PFSK-1 (cell line): ENCODE measurements at regions not wholly inside any gene's neighbourhood (a gene's known extent, or its start where the extent isn't known, plus 50 kb on each side); places are given as distances from the start of the nearest gene placed in this dataset.

Source experiments
- FOXP2 ChIP-seq: optimal IDR thresholded peaks from 2 replicates; pipeline ENCODE3; 2011; ENCODE audit warnings: borderline replicate concordance, control low read depth, inconsistent platforms; ENCODE audit not compliant: insufficient read depth; ENCODE audit errors: extremely low read length, extremely low read depth
- POLR2AphosphoS5 ChIP-seq: IDR thresholded peaks from 2 replicates; pipeline ENCODE4 v1.6.1; 2012; ENCODE audit warnings: low read depth, mild to moderate bottlenecking, control low read depth, low read length, moderate library complexity
- SIN3A ChIP-seq: IDR thresholded peaks from 2 replicates; pipeline ENCODE4 v1.6.1; 2012; ENCODE audit warnings: mild to moderate bottlenecking, low read length, moderate library complexity, borderline replicate concordance; ENCODE audit not compliant: insufficient read depth
- TAF1 ChIP-seq: IDR thresholded peaks from 2 replicates; pipeline ENCODE4 v1.6.1; 2012; ENCODE audit warnings: low read length, control low read depth, borderline replicate concordance; ENCODE audit not compliant: insufficient read depth
- TF ChIP-seq, protein P1 (sequence below), 2 experiments: IDR thresholded peaks; 2 replicates each; pipeline versions ENCODE4 v1.6.1 to v1.8.0; 2011 to 2012; ENCODE audit warnings: low read depth in 2 of 2, low read length in 2 of 2, control low read depth in 1 of 2, inconsistent platforms in 1 of 2, mild to moderate bottlenecking in 1 of 2, moderate library complexity in 1 of 2; ENCODE audit not compliant: insufficient read depth in 1 of 2

DNA sequence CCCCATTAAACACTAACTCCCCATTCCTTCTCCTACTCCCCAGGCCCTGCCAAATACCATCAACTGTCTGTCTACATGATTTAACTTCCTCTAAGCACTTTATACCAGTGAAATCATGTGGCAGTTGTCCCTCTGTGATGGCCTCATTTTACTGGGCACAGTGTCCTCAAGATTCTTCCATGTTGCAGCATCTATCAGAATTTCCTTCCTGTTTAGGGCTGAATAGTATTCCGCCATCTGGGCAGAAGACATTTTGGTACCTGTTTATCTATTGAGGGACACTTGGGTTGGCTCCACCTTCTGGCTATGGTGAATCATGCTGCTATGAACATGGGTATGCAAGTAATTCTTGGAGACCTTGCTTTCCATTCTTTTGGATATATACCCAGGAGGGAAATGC lies 59.4 kb upstream of the IRX4 start:
- TF ChIP-seq TAF1 (no peak), POLR2AphosphoS5 (no peak), SIN3A (no peak), FOXP2 (no peak)
- TF ChIP-seq, protein P1, sequence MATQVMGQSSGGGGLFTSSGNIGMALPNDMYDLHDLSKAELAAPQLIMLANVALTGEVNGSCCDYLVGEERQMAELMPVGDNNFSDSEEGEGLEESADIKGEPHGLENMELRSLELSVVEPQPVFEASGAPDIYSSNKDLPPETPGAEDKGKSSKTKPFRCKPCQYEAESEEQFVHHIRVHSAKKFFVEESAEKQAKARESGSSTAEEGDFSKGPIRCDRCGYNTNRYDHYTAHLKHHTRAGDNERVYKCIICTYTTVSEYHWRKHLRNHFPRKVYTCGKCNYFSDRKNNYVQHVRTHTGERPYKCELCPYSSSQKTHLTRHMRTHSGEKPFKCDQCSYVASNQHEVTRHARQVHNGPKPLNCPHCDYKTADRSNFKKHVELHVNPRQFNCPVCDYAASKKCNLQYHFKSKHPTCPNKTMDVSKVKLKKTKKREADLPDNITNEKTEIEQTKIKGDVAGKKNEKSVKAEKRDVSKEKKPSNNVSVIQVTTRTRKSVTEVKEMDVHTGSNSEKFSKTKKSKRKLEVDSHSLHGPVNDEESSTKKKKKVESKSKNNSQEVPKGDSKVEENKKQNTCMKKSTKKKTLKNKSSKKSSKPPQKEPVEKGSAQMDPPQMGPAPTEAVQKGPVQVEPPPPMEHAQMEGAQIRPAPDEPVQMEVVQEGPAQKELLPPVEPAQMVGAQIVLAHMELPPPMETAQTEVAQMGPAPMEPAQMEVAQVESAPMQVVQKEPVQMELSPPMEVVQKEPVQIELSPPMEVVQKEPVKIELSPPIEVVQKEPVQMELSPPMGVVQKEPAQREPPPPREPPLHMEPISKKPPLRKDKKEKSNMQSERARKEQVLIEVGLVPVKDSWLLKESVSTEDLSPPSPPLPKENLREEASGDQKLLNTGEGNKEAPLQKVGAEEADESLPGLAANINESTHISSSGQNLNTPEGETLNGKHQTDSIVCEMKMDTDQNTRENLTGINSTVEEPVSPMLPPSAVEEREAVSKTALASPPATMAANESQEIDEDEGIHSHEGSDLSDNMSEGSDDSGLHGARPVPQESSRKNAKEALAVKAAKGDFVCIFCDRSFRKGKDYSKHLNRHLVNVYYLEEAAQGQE (IDR thresholded peaks at IDR 0.05; ENCODE audit: insufficient read depth in 1 of 2, low read depth in 2 of 2, low read length in 2 of 2) = no peak

DNA sequence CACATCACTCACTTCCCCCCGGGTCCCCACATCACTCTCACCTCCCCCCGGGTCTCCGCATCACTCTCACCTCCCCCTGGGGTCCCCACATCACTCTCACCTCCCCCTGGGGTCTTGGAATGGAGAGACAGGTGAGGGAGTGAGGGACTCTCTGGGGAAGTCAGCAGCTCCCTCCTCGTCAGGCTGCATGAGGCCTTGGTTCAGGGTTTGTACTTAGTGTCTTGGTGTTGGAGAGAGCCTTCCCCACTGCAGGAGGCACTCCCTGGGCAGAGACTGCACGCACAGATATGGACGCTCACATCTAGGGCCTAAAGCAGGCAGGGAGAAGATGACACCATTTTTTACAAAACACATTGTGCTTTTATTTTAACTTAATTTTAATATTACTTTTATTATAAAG lies 56.5 kb upstream of the IRX4 start:
- TF ChIP-seq, protein P1 (IDR thresholded peaks at IDR 0.05; ENCODE audit: insufficient read depth in 1 of 2, low read depth in 2 of 2, low read length in 2 of 2) = no peak
- TF ChIP-seq SIN3A (no peak), POLR2AphosphoS5 (no peak), FOXP2 (no peak), TAF1 (no peak)

DNA sequence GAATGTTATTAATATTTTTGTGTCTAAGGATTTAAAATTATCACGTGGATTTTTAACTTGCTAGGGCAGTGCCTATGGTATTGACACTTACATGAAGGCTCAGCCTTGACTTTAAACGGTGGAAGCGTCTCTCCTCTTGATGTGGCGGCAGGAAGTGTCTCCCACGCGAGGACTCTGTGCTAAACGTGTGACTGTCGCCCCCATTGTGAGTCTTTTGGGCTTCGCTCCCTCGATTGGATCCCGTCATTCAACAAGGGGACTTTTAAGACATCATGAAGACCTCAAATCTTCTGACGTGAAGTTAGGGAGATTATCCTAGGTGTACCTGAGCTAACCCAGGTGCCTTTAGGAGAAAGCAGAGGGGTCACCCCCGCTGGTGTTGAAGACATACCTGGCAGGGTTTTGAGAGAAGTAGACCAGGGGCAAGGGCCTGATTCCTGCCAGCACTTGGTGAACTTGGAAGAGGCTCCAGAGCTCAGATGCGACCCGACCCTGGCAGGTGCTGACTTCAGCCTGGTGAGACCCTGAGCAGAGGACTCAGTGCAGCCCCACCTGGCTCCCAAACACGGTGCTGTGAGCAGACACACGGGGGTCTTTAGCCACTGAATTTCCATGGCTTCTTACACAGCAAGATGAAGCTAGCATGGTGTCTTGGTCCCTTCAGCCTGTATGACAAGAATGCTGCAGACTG lies 55.7 kb upstream of the IRX4 start:
- TF ChIP-seq FOXP2 (no peak), POLR2AphosphoS5 (no peak), SIN3A (no peak), TAF1 (no peak)
- TF ChIP-seq, protein P1 (IDR thresholded peaks at IDR 0.05; ENCODE audit: insufficient read depth in 1 of 2, low read depth in 2 of 2, low read length in 2 of 2) = no peak

DNA sequence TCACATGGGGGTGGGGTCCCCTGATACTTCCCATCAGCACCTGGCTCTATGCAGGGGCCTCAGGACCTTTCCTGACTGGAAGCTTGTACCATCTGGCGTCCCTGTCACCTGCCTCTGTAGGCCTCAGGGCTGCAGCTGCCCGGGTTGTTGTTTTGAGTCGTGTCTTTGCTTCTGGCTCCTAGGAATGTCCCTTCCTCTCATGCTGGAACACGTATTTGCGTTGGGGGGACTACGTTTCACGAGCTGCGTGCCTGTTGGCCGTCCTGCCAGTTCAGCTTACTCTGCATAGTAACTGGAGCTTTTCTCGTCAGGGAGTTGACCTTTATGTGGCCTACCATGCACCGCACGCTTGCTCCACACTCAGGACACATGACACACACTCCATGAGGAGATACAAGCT lies 54.9 kb upstream of the IRX4 start:
- no peak for TF ChIP-seq SIN3A
- TF ChIP-seq TAF1 = no peak
- no peak for TF ChIP-seq POLR2AphosphoS5
- TF ChIP-seq, protein P1 (IDR thresholded peaks at IDR 0.05; ENCODE audit: insufficient read depth in 1 of 2, low read depth in 2 of 2, low read length in 2 of 2) = no peak
- TF ChIP-seq FOXP2 = no peak

DNA sequence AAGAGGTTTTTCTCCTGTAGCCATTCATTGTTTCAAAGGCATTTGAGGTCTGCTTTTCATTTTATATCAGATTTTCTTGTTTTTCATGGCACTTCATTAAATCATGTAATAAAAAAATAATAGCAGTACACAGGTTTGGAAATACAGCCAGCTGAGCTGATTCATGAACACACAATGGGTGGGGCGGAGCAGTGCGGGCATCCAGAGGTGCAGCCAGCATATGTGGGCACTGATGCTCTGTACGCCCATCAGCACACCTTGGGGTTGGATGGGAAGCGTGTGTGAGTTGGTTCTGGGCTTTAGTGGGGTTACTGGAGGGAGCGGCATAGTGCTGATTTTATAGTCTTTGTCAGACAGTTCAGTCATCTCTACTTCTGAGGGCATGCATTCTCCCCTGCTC lies 54.2 kb upstream of the IRX4 start:
- TF ChIP-seq TAF1 = no peak
- TF ChIP-seq SIN3A = no peak
- TF ChIP-seq POLR2AphosphoS5 = no peak
- no peak for TF ChIP-seq FOXP2
- TF ChIP-seq, protein P1 (IDR thresholded peaks at IDR 0.05; ENCODE audit: insufficient read depth in 1 of 2, low read depth in 2 of 2, low read length in 2 of 2) = no peak
